GM21515 (cell line): ENCODE measurements at regions not wholly inside any gene's neighbourhood (a gene's known extent, or its start where the extent isn't known, plus 50 kb on each side); places are given as distances from the start of the nearest gene placed in this dataset.
"Not testable (repeated sequence)": the region's sequence is repeated elsewhere in the genome, so short reads cannot be mapped to it uniquely, and the experiment has no call there.

Experiments
- ATAC-seq: cut with Tn5 transposase; IDR thresholded peaks from one replicate; pipeline ENCODE4 v1.9.1; 2021; ENCODE audit not compliant: unreplicated experiment

DNA sequence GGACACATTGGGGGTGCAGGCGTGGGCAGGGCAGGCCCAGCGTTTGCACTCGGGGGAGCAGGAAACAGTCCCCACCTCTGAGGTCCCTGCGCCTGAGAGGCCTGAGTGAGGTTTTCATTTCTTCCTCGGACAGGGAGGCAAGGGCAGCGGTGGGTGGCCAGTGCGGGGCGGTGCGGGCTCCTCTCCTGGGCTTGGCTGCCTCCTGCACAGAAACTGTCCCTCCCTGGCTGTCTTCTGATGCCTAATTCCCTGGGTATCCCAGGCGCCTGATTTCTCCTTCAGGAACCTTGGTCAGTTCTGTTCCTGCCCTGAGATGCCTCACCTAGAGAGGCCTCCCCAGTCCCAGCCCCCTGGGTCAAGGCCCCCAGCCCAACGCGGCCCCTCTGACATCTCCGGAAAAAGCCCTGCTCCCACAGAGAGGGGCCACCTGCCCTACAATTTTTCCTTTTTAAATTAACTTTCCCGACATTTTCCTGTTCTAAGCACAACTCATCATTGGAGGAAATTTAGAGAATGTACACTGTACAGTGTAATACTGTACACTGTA is 260.3 kb downstream of the ADGRD1 start:
- ATAC-seq = no peak

DNA sequence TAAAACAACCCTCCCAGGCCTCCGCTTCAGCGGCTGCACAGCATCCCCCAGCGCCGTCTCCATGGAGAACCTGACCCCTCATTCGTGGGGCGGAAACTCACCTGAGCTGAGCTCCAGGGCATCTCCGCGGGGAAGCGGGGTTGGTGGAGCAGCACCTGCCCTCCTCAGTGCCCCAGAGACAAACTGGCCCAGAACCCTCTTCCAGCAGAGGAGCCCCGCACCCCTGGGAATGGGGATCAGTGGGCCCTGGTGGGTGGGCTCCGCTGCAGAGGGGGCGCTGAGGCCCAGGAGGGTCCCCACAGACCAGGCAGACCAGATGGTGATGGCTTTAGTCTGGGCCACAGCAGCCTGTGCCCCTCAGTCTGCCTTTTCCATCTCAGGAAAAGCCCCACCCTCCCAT is 261.2 kb downstream of the ADGRD1 start:
- not testable (repeated sequence) for ATAC-seq

GRCh38 chr12:131216587-131216986 is 262.9 kb downstream of the ADGRD1 start:
- ATAC-seq = not testable (repeated sequence)

- ATAC-seq = no peak
Observed at GRCh38 chr12:131217024-131217586, 263.4 kb downstream of the ADGRD1 start.

DNA sequence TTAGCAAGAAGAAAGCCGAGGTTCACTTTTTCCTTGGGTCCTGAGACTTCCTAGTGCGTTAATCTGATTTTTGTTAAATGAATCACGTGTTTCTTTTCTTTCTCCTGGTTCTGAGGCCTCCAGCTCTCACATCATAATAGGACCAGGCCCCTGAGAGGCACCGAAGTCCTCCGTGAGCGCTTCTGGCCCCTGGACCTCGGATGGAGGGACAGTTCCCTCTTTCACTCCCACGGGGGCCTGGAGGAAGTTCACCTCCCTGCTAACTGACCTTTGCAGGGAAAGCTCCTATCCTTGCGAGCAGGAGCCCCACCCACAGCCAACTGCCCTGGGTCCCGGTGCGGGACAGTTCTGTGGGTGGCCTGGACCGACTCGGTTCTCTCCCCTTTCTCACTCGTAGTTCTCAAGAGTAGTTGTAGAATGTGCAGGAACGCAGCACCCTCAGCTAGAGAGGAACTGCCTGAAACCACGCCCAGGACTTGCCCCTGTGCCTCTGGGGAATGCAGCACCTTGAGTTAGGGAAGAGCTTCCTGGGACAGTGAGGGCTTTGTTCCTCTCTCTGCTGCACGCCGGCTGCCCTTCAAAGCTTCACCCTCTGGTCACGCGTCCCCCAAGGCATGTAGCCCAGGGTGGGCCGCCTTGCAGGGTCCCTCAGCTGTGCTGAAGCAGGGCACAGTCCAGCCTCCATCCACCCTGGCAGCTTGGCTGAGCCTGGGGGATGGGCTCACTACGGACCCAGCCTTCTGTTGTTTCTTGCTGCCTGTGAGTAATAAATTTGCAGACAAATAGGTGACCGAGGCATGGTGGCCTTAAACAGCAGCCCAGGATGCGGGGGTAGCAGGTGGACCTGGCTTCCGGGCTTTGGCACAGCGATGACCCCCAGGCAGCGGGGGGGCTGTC is 264.6 kb downstream of the ADGRD1 start:
- no peak for ATAC-seq

GRCh38 chr12:131218923-131219669 is 265.4 kb downstream of the ADGRD1 start:
- no peak for ATAC-seq

GRCh38 chr12:131219670-131220330 is 266.1 kb downstream of the ADGRD1 start:
- no peak for ATAC-seq

GRCh38 chr12:131220331-131220685 is 266.6 kb downstream of the ADGRD1 start:
- ATAC-seq = no peak

DNA sequence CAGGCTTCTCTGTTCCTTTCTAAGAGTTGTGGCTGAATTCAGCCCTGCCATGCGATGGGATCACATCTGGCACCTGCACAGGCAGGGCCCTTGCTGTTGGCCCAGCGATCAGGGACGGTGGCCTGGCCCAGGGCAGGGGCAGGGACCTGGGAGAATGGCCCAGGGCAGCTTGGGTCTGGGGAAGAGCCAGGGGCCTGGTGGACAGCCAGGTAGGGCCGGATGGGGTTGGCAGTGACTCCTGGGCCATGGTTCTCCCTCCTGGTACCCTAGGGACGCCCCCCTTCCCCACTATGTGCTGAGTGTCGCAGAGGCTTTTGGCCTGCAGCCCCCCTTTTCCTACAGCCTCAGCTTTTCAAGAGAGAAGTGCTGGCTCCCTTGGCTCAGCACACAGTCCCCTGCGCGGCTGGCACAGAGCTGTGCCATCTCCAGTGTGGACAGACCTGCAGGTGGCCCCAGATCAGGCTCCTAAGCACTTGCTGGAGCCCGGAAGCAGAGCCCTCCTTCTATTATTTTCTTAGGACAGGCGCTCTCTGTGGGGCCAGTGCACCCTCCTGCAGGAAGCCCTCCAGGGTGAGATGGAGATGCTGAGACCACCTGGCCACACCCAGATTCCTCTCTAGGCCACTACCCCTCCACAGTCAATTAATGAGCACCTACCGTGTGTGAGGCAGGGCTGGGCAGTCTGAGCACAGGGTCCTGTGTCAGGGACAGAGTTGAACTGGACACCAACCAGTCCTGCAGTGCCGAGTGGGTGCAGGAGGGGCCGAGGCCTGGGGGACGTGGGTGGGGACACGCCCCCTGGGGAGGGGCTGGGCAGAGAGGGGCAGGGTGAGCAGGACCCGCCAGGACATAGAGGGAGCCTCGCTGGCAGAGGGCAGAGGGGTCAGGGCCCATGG is 267.6 kb downstream of the ADGRD1 start:
- no peak for ATAC-seq

- ATAC-seq = no peak
Observed at GRCh38 chr12:131221957-131222328, 268.2 kb downstream of the ADGRD1 start.

DNA sequence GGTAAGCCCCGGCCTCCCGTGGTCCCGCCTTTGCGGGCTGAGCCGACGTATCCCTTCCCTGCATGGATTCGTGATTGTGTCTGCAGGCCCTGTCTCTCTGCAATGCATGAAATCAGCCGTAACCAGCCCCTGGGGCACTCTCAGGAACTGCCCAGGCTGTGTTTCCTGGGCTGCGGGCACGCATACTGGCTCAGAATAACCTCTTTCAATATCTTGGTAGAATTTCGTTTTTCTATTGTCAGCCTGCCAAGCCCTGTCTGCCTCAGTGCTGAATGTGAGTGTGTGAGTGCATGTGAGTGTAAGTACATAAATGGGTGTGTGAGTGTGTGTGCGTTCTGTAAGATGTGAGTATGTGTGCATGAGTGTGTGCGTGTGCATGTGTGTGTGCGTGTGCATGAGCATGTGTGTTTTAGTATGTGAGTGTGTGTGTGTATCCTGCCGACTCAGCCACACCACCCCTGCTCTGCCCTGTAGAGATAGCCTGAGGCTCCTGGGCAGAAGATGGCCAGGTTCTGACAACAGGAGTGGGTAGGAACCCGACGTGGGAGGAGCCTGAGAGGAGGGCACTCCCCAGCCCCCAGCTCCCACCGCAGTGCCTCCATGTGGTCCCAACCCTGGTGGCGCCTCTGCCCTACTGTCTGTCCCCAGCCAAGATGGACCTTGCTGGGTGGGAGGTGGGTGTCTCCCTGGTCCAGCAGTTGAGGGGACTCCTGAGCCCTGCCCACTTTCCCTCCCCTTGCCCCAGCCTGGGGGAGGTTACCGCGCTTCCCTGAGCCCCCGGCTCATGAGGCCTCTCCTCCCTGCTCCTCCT is 268.8 kb downstream of the ADGRD1 start:
- ATAC-seq = peak; percentile 46

GRCh38 chr12:131223171-131223761 is 269.6 kb downstream of the ADGRD1 start:
- ATAC-seq = no peak

GRCh38 chr12:131223791-131224225 is 270.1 kb downstream of the ADGRD1 start:
- no peak for ATAC-seq

DNA sequence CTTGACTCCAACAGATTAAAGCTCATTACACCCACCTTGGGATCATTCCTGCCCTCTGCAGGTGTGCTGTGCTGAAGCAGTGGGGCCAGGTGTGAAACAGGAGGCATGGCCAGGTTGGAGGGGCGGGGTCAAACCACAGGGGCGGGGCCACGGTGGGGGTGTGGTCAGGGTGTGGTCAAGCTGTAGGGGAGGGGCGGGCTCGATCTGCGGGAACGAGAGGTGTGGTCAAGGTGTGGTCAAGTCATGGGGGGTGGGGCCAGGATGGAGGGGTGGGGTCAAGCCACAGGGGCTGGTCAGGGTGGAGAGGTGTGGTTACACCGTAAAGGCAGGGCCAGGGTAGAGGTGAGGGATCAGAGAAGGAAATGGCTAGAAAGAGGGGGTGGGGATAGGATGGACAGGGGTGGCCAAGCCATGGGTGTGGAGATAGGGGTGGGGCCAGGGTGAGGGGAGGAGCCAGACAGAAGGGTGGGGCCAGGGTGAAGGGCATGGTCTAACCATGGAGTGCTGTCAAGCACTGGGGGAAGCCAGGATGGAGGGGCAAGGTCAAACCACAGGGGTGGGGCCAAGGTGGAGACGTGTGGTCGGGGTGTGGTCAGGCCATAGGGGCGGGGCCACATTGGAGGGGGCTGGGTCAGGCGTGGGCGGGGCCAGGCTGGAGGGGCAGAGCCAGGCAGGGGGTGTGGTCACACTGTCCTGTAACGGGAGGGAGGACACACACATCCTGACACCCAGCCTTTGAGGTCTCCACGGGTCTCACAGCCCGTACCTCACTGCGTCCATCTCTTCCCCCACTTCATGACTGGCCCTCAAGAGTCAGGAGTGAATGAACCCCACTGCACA is 270.7 kb downstream of the ADGRD1 start:
- not testable (repeated sequence) for ATAC-seq

DNA sequence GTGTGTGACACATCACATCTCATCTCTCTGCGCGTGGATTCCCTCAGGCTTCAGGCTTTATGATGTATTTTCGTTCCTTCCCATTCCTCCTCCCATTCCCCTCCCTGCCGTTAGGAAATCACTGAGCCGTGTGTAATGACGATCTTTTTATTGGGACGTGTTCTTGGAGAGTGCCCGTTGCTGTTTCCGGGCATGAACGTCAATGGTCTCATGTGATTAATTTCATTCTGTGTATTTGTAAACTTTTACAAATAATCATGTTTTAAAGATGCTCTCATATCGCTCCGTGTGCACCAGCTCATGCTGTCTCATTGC is 271.3 kb downstream of the ADGRD1 start:
- not testable (repeated sequence) for ATAC-seq

DNA sequence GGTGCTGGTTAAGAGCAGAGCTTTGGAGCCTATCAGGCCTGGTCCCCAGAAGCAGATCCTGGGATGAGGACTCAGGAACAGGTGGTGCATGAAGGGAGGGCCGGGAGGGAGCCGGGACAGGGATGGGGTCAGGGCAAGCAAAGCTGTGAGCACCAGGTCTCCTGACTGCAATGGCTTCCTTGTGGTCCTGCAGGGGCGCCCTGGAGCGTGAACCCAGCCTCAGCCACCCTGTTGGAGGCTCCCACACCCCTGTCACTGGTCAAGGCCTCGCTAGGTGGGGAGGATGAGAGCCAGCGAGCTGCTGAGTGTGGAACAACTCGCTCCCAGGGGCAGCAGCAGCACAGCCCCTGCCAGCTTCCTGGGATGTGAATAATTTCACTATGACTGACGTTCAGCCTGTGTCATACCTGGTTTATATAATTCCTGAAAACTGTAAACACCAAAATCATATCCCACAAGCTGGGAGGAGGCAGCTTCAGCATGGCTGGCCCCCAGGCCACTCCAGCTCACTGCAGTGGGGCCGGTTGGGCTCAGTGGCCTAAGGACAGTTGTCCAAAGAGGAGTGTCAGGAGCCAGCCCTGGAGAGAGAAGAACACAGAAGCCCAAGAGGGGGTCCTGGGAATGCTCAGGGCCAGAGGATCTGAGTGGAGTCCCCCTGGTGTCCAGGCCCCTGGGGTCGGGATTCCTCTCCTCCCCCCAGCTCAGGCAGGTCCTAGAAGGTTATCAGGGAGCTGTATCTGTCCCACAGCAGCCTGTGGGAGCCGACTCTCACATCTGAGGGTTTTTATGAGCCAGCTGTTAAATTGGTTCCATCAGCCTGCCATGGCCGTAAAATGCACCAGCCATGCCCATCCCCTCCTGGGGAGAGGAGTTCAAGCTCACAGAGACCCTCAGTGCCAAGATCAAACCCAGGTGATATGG is 272.9 kb downstream of the ADGRD1 start:
- no peak for ATAC-seq

DNA sequence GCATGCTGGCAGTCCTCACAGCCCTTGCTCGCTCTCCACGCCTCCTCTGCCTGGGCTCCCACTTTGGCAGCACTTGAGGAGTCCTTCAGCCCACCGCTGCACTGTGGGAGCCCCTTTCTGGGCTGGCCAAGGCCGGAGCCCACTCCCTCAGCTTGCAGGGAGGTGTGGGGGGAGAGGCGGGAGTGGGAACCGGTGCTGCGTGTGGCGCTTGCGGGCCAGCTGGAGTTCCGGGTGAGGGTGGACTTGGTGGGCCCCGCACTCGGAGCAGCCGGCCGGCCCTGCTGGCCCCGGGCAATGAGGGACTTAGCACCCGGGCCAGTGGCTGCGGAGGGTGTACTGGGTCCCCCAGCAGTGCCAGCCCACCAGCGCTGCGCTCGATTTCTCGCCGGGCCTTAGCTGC is 273.9 kb downstream of the ADGRD1 start:
- ATAC-seq = not testable (repeated sequence)
